DMS79 treated with DMSO at 0.1 percent for 48 hours (cell line): ENCODE measurements at regions not wholly inside any gene's neighbourhood (a gene's known extent, or its start where the extent isn't known, plus 50 kb on each side); places are given as distances from the start of the nearest gene placed in this dataset.
A peak's percentile ranks its signal among the peaks of the same experiment; 100 is the strongest.

Experiments
- DNase-seq: peaks from one replicate; lab custom pipeline; 2025; lab: John Stamatoyannopoulos, UW

- no peak for DNase-seq
These were observed 103.8 kb upstream of the LEF1 start for GRCh38 chr4:108272561-108272960.

GRCh38 chr4:108272046-108272445 lies 103.3 kb upstream of the LEF1 start:
- DNase-seq = no peak

- DNase-seq = no peak
These were observed 102.0 kb upstream of the LEF1 start for GRCh38 chr4:108270466-108271450.

GRCh38 chr4:108264693-108265092 lies 96.0 kb upstream of the LEF1 start:
- no peak for DNase-seq

GRCh38 chr4:108263057-108263456 lies 94.3 kb upstream of the LEF1 start:
- DNase-seq = no peak

GRCh38 chr4:108261026-108261425 lies 92.3 kb upstream of the LEF1 start:
- no peak for DNase-seq

- no peak for DNase-seq
These were observed 87.8 kb upstream of the LEF1 start for GRCh38 chr4:108256538-108256937.

GRCh38 chr4:108255203-108255747 lies 86.5 kb upstream of the LEF1 start:
- no peak for DNase-seq

GRCh38 chr4:108249397-108249796 lies 80.7 kb upstream of the LEF1 start:
- no peak for DNase-seq

- DNase-seq = peak; percentile 94
These were observed 78.8 kb upstream of the LEF1 start for GRCh38 chr4:108247387-108248049.

GRCh38 chr4:108244606-108245005 lies 75.9 kb upstream of the LEF1 start:
- DNase-seq = no peak

GRCh38 chr4:108240366-108240765 lies 71.6 kb upstream of the LEF1 start:
- DNase-seq = no peak

GRCh38 chr4:108237693-108238092 lies 69.0 kb upstream of the LEF1 start:
- DNase-seq = no peak

- DNase-seq = no peak
These were observed 67.5 kb upstream of the LEF1 start for GRCh38 chr4:108236264-108236663.

- DNase-seq = no peak
These were observed 59.2 kb upstream of the LEF1 start for GRCh38 chr4:108227923-108228322.

- no peak for DNase-seq
These were observed 55.9 kb upstream of the LEF1 start for GRCh38 chr4:108224611-108225053.

- DNase-seq = no peak
These were observed 54.6 kb upstream of the LEF1 start for GRCh38 chr4:108223313-108223712.

- no peak for DNase-seq
These were observed 51.3 kb upstream of the LEF1 start for GRCh38 chr4:108219998-108220397.
